ENCODE measurements at regions not wholly inside any gene's neighbourhood (a gene's known extent, or its start where the extent isn't known, plus 50 kb on each side); places are given as distances from the start of the nearest gene placed in this dataset.

- DNase-seq: no peak
Measured at GRCh38 chr18:37701967-37702366, 136.4 kb upstream of the CELF4 start.

GRCh38 chr18:37698508-37699040 is 133.0 kb upstream of the CELF4 start:
- no peak for DNase-seq

- DNase-seq: no peak
Measured at GRCh38 chr18:37694516-37694915, 128.9 kb upstream of the CELF4 start.

GRCh38 chr18:37691162-37691561 is 125.6 kb upstream of the CELF4 start:
- DNase-seq: no peak

GRCh38 chr18:37689841-37690240 is 124.2 kb upstream of the CELF4 start:
- no peak for DNase-seq

- no peak for DNase-seq
Measured at GRCh38 chr18:37684590-37684989, 119.0 kb upstream of the CELF4 start.

GRCh38 chr18:37684183-37684582 is 118.6 kb upstream of the CELF4 start:
- DNase-seq: no peak

GRCh38 chr18:37680911-37681310 is 115.3 kb upstream of the CELF4 start:
- no peak for DNase-seq

GRCh38 chr18:37676276-37676675 is 110.7 kb upstream of the CELF4 start:
- no peak for DNase-seq

GRCh38 chr18:37675699-37676098 is 110.1 kb upstream of the CELF4 start:
- no peak for DNase-seq

- no peak for DNase-seq
Measured at GRCh38 chr18:37674570-37674969, 109.0 kb upstream of the CELF4 start.

- no peak for DNase-seq
Measured at GRCh38 chr18:37673671-37674070, 108.1 kb upstream of the CELF4 start.

- DNase-seq: no peak
Measured at GRCh38 chr18:37672932-37673595, 107.5 kb upstream of the CELF4 start.

GRCh38 chr18:37672001-37672400 is 106.4 kb upstream of the CELF4 start:
- no peak for DNase-seq

GRCh38 chr18:37671530-37671929 is 105.9 kb upstream of the CELF4 start:
- DNase-seq: no peak

GRCh38 chr18:37671119-37671518 is 105.5 kb upstream of the CELF4 start:
- no peak for DNase-seq

- DNase-seq: no peak
Measured at GRCh38 chr18:37669991-37670534, 104.5 kb upstream of the CELF4 start.

GRCh38 chr18:37668971-37669747 is 103.6 kb upstream of the CELF4 start:
- DNase-seq: no peak

- DNase-seq: no peak
Measured at GRCh38 chr18:37667836-37668235, 102.2 kb upstream of the CELF4 start.

- DNase-seq: no peak
Measured at GRCh38 chr18:37666991-37667390, 101.4 kb upstream of the CELF4 start.

GRCh38 chr18:37666451-37666850 is 100.9 kb upstream of the CELF4 start:
- no peak for DNase-seq

- DNase-seq: no peak
Measured at GRCh38 chr18:37665346-37665745, 99.7 kb upstream of the CELF4 start.

GRCh38 chr18:37663446-37663845 is 97.8 kb upstream of the CELF4 start:
- DNase-seq: no peak

All from fibroblast of skin of right quadriceps (primary cell).